T47D (cell line): ENCODE measurements at regions not wholly inside any gene's neighbourhood (a gene's known extent, or its start where the extent isn't known, plus 50 kb on each side); places are given as distances from the start of the nearest gene placed in this dataset.

Experiments used
- DNase-seq, 2 experiments: peaks; one replicate each; pipeline versions ENCODE4 v3.0.0 to v3.0.0-alpha.2; 2011 to 2012; ENCODE audit warnings: low read depth in 1 of 2, low spot score in 1 of 2
- JUND ChIP-seq: IDR thresholded peaks from 2 replicates; pipeline ENCODE4 v1.6.1; 2012; ENCODE audit warnings: low read depth
- in situ Hi-C: cut with HindIII; loops from 2 replicates; pipeline ENCODE4 v1.10.0; 2016; ENCODE audit warnings: low sequenced_read_pairs, low pct_unique_long_range_greater_than_20kb

GRCh38 chr1:8097077-8097799 is 71.1 kb upstream of the ERRFI1 start:
- in situ Hi-C loops, result no loop called here
- no peak for DNase-seq

GRCh38 chr1:8096105-8097011 is 70.2 kb upstream of the ERRFI1 start:
- in situ Hi-C loops, result no loop called here
- DNase-seq, result no peak

More at GRCh38 chr1:8097077-8097799, 71.1 kb upstream of the ERRFI1 start:
- no peak for TF ChIP-seq JUND

GRCh38 chr1:8095584-8095983 is 69.5 kb upstream of the ERRFI1 start:
- in situ Hi-C loops, result no loop called here
- no peak for DNase-seq
- TF ChIP-seq JUND, result no peak

More at GRCh38 chr1:8096105-8097011, 70.2 kb upstream of the ERRFI1 start:
- no peak for TF ChIP-seq JUND

GRCh38 chr1:8094481-8095241 is 68.6 kb upstream of the ERRFI1 start:
- no peak for TF ChIP-seq JUND
- DNase-seq, result no peak
- in situ Hi-C loops, result no loop called here

GRCh38 chr1:8093221-8093980 is 67.3 kb upstream of the ERRFI1 start:
- in situ Hi-C loops, result no loop called here
- no peak for TF ChIP-seq JUND
- DNase-seq, result no peak

GRCh38 chr1:8092657-8093056 is 66.5 kb upstream of the ERRFI1 start:
- no peak for DNase-seq
- in situ Hi-C loops, result no loop called here
- TF ChIP-seq JUND, result no peak

- no peak for TF ChIP-seq JUND
- in situ Hi-C loops, result no loop called here
- no peak for DNase-seq
These were observed 65.6 kb upstream of the ERRFI1 start for GRCh38 chr1:8091691-8092090.

- in situ Hi-C loops, result no loop called here
These were observed 64.2 kb upstream of the ERRFI1 start for GRCh38 chr1:8090241-8090702.

GRCh38 chr1:8089535-8090228 is 63.6 kb upstream of the ERRFI1 start:
- no peak for TF ChIP-seq JUND
- in situ Hi-C loops, result no loop called here
- no peak for DNase-seq

More at GRCh38 chr1:8090241-8090702, 64.2 kb upstream of the ERRFI1 start:
- TF ChIP-seq JUND, result no peak
- DNase-seq, result no peak

- in situ Hi-C loops, result no loop called here
- no peak for TF ChIP-seq JUND
- no peak for DNase-seq
These were observed 59.9 kb upstream of the ERRFI1 start for GRCh38 chr1:8086055-8086454.

- TF ChIP-seq JUND, result no peak
- in situ Hi-C loops, result no loop called here
- no peak for DNase-seq
These were observed 58.8 kb upstream of the ERRFI1 start for GRCh38 chr1:8084913-8085312.
